GM23338 (cell line): ENCODE measurements at regions not wholly inside any gene's neighbourhood (a gene's known extent, or its start where the extent isn't known, plus 50 kb on each side); places are given as distances from the start of the nearest gene placed in this dataset.

ENCODE experiments used
- ATAC-seq: fragments of 200-7000 bp; cut with Tn5 transposase; 3 replicates; pipeline ENCODE4 v1.9.1; 2020
- DNase-seq: peaks from one replicate; pipeline ENCODE4 v3.0.0-alpha.2; 2015; ENCODE audit warnings: low spot score
- H2AFZ ChIP-seq: fragments of 200-600 bp; sonication (generic); 2 replicates; pipeline ENCODE4 v1.8.0; 2016; ENCODE audit warnings: antibody characterized with exemption, mild to moderate bottlenecking, moderate library complexity
- H3F3A ChIP-seq: fragments of 200-600 bp; sonication (generic); replicated peaks from 2 replicates; pipeline ENCODE4 v1.8.0; 2017; ENCODE audit warnings: antibody characterized with exemption, mixed run types, low read depth
- H3K27ac ChIP-seq: fragments of 200-600 bp; sonication (generic); 2 replicates; pipeline ENCODE4 v1.6.1; 2016; ENCODE audit warnings: low read depth
- H3K27me3 ChIP-seq: fragments of 200-600 bp; sonication (generic); 2 replicates; pipeline ENCODE4 v1.8.0; 2016; ENCODE audit warnings: mild to moderate bottlenecking, mixed run types, moderate library complexity; ENCODE audit not compliant: insufficient read depth
- H3K36me3 ChIP-seq: fragments of 200-600 bp; sonication (generic); 2 replicates; pipeline ENCODE4 v1.8.0; 2016; ENCODE audit warnings: mild to moderate bottlenecking; ENCODE audit not compliant: insufficient read depth
- H3K4me1 ChIP-seq: fragments of 200-600 bp; sonication (generic); 2 replicates; pipeline ENCODE4 v1.8.0; 2016; ENCODE audit warnings: mild to moderate bottlenecking, moderate library complexity; ENCODE audit not compliant: insufficient read depth
- H3K4me2 ChIP-seq: fragments of 200-600 bp; sonication (generic); 2 replicates; pipeline ENCODE4 v1.7.1; 2017; ENCODE audit warnings: mixed run types
- H3K4me3 ChIP-seq: fragments of 200-600 bp; sonication (generic); 2 replicates; pipeline ENCODE4 v1.6.1; 2016; ENCODE audit warnings: mixed run types
- H3K79me2 ChIP-seq: fragments of 200-600 bp; sonication (generic); replicated peaks from 2 replicates; pipeline ENCODE4 v1.8.0; 2017; ENCODE audit warnings: mild to moderate bottlenecking; ENCODE audit not compliant: insufficient read depth
- H3K9me2 ChIP-seq: fragments of 200-600 bp; sonication (generic); 2 replicates; pipeline ENCODE4 v1.8.0; 2017; ENCODE audit not compliant: insufficient read depth
- H4K20me1 ChIP-seq: fragments of 200-600 bp; sonication (generic); replicated peaks from 2 replicates; pipeline ENCODE4 v1.8.0; 2017; ENCODE audit warnings: mild to moderate bottlenecking; ENCODE audit not compliant: insufficient read depth
- H3K27ac Mint-ChIP-seq: 2 replicates; pipeline ENCODE4 v1.8.0; 2020; ENCODE audit warnings: inconsistent platforms, mild to moderate bottlenecking, moderate library complexity, mixed read lengths
- H3K27me3 Mint-ChIP-seq: 3 replicates; pipeline ENCODE4 v1.8.0; 2022; ENCODE audit warnings: low read depth, mild to moderate bottlenecking, moderate library complexity, mixed read lengths, inconsistent platforms; ENCODE audit not compliant: insufficient read depth, poor library complexity
- H3K36me3 Mint-ChIP-seq: 3 replicates; pipeline ENCODE4 v1.8.0; 2021; ENCODE audit warnings: low read depth, mild to moderate bottlenecking, inconsistent platforms, moderate library complexity, mixed read lengths
- H3K4me1 Mint-ChIP-seq: 3 replicates; pipeline ENCODE4 v1.8.0; 2020; ENCODE audit warnings: mild to moderate bottlenecking, inconsistent platforms, mixed read lengths
- H3K4me3 Mint-ChIP-seq: 3 replicates; pipeline ENCODE4 v1.8.0; 2021; ENCODE audit warnings: moderate library complexity, mild to moderate bottlenecking, inconsistent platforms, mixed read lengths
- H3K9me3 Mint-ChIP-seq: 3 replicates; pipeline ENCODE4 v1.8.0; 2020; ENCODE audit warnings: moderate library complexity, mild to moderate bottlenecking, inconsistent platforms, mixed read lengths
- CREB1 ChIP-seq: fragments of 250-450 bp; sonication (Bioruptor Pico); IDR thresholded peaks from 2 replicates; pipeline ENCODE4 v1.5.0; 2020; ENCODE audit warnings: low read depth, mild to moderate bottlenecking, moderate library complexity
- CTCF ChIP-seq, 2 experiments: fragments of 200-600 bp in 1 of 2; sonication (generic) in 1 of 2; conservative IDR thresholded peaks; 2 replicates each; pipeline versions ENCODE4 v1.5.1 to v1.6.1; 2016 to 2017; ENCODE audit warnings: antibody characterized with exemption in 2 of 2, low read depth in 2 of 2, mild to moderate bottlenecking in 2 of 2, moderate library complexity in 1 of 2
- ETS1 ChIP-seq: IDR thresholded peaks from 2 replicates; pipeline ENCODE4 v1.6.1; 2016; ENCODE audit warnings: antibody characterized with exemption
- EZH2 ChIP-seq: fragments of 200-600 bp; sonication (generic); IDR thresholded peaks from one replicate; pipeline ENCODE4 v1.8.0; 2017; ENCODE audit warnings: antibody characterized with exemption, mild to moderate bottlenecking, low read depth; ENCODE audit not compliant: unreplicated experiment
- EZH2phosphoT487 ChIP-seq: fragments of 200-600 bp; sonication (generic); IDR thresholded peaks from one replicate; pipeline ENCODE4 v1.8.1; 2018; ENCODE audit warnings: antibody characterized with exemption; ENCODE audit not compliant: unreplicated experiment
- JUNB ChIP-seq: IDR thresholded peaks from one replicate; pipeline ENCODE4 v1.6.1; 2016; ENCODE audit warnings: antibody characterized with exemption; ENCODE audit not compliant: unreplicated experiment
- NANOG ChIP-seq: IDR thresholded peaks from 2 replicates; pipeline ENCODE4 v1.6.1; 2016; ENCODE audit warnings: antibody characterized with exemption, borderline replicate concordance
- POLR2AphosphoS5 ChIP-seq: IDR thresholded peaks from 2 replicates; pipeline ENCODE4 v1.6.1; 2016; ENCODE audit warnings: antibody characterized with exemption, low read depth
- REST ChIP-seq: IDR thresholded peaks from one replicate; pipeline ENCODE4 v1.6.1; 2018; ENCODE audit warnings: antibody characterized with exemption; ENCODE audit not compliant: unreplicated experiment
- STAT1 ChIP-seq: IDR thresholded peaks from one replicate; pipeline ENCODE4 v1.6.1; 2016; ENCODE audit warnings: antibody characterized with exemption; ENCODE audit not compliant: unreplicated experiment
- ZNF114 ChIP-seq: fragments of 250-450 bp; sonication (Bioruptor Pico); IDR thresholded peaks from 2 replicates; pipeline ENCODE4 v1.5.0; 2020; ENCODE audit warnings: mild to moderate bottlenecking, moderate library complexity
- ZNF331 ChIP-seq: fragments of 250-450 bp; sonication (Bioruptor Pico); IDR thresholded peaks from 2 replicates; pipeline ENCODE4 v1.5.0; 2020; ENCODE audit warnings: low read depth, mild to moderate bottlenecking, moderate library complexity
- ZNF462 ChIP-seq: fragments of 250-450 bp; sonication (Bioruptor Pico); IDR thresholded peaks from 2 replicates; pipeline ENCODE4 v1.5.0; 2020; ENCODE audit warnings: mild to moderate bottlenecking, moderate library complexity

- H3K9me3 Mint-ChIP-seq: no peaks in the 10 kb centered on the region
- no peak for ATAC-seq
- Histone ChIP-seq H3K27me3 (no peaks in the 10 kb centered on the region), H3F3A (no peaks in the 10 kb centered on the region), H3K79me2 (no peaks in the 10 kb centered on the region), H3K4me3 (no peak overlapping the region), H3K9me2 (no peaks in the 10 kb centered on the region), H3K4me1 (no peaks in the 10 kb centered on the region), H4K20me1 (no peaks in the 10 kb centered on the region), H2AFZ (no peak overlapping the region), H3K36me3 (no peaks in the 10 kb centered on the region), H3K27ac (no peak overlapping the region), H3K4me2 (no peak overlapping the region)
- H3K4me3 Mint-ChIP-seq: no peak overlapping the region
- DNase-seq: no peak
- H3K27me3 Mint-ChIP-seq: peaks cover 2% of the 10 kb centered on the region
- H3K4me1 Mint-ChIP-seq: peaks cover 6% of the 10 kb centered on the region; the same call in 2 of the 3 replicates
- no peak overlapping the region for H3K27ac Mint-ChIP-seq
- TF ChIP-seq CTCF (conservative IDR thresholded peaks at IDR 0.05; ENCODE audit: low read depth in 2 of 2) (no peak), EZH2phosphoT487 (no peak), CREB1 (CRISPR knock-in tag) (no peak), ZNF114 (CRISPR knock-in tag) (no peak), REST (no peak), ZNF462 (CRISPR knock-in tag) (no peak), ETS1 (no peak), NANOG (no peak), ZNF331 (CRISPR knock-in tag) (no peak), STAT1 (no peak), POLR2AphosphoS5 (no peak), JUNB (no peak), EZH2 (no peak)
- H3K36me3 Mint-ChIP-seq: no peaks in the 10 kb centered on the region
These were observed 73.8 kb upstream of the IL12B start for GRCh38 chr5:159403906-159404681.
